WTC11 (cell line): ENCODE measurements at regions not wholly inside any gene's neighbourhood (a gene's known extent, or its start where the extent isn't known, plus 50 kb on each side); places are given as distances from the start of the nearest gene placed in this dataset.

ENCODE experiments used
- ATAC-seq: fragments of 200-7000 bp; cut with Tn5 transposase; 2 replicates; pipeline ENCODE4 v1.10.0; 2021; ENCODE audit warnings: mild to moderate bottlenecking, moderate library complexity
- CTCF ChIA-PET: fragments of 300-600 bp; sonication (Branson Sonifier 250); formaldehyde crosslinking; loops from one replicate; lab custom pipeline; 2021; ENCODE audit warnings: antibody characterized with exemption; lab: Charles Lee
- POLR2A ChIA-PET: fragments of 350-600 bp; sonication (Branson Sonifier 250); formaldehyde crosslinking; loops from one replicate; lab custom pipeline; 2021; ENCODE audit warnings: antibody characterized with exemption; lab: Charles Lee
- DNase-seq: peaks from one replicate; pipeline ENCODE4 v3.0.0; 2021; ENCODE audit warnings: low spot score
- H3K27ac Mint-ChIP-seq: 2 replicates; pipeline ENCODE4 v1.8.0; 2021; ENCODE audit warnings: mixed read lengths
- H3K27me3 Mint-ChIP-seq: 2 replicates; pipeline ENCODE4 v1.8.0; 2021; ENCODE audit warnings: low read depth, mild to moderate bottlenecking, moderate library complexity, mixed read lengths
- H3K36me3 Mint-ChIP-seq: 2 replicates; pipeline ENCODE4 v1.8.0; 2021; ENCODE audit warnings: mixed read lengths
- H3K4me1 Mint-ChIP-seq: 2 replicates; pipeline ENCODE4 v1.8.0; 2022; ENCODE audit warnings: mixed read lengths
- H3K4me3 Mint-ChIP-seq: 2 replicates; pipeline ENCODE4 v1.8.0; 2021; ENCODE audit warnings: mild to moderate bottlenecking, moderate library complexity, mixed read lengths
- H3K9me3 Mint-ChIP-seq: 2 replicates; pipeline ENCODE4 v1.8.0; 2021; ENCODE audit warnings: mixed read lengths
- CREB1 ChIP-seq: sonication (generic); formaldehyde crosslinking; IDR thresholded peaks from 2 replicates; pipeline ENCODE4 v1.8.0; 2023; ENCODE audit warnings: mild to moderate bottlenecking, missing genetic modification reagents
- E2F4 ChIP-seq: sonication (generic); formaldehyde crosslinking; IDR thresholded peaks from 2 replicates; pipeline ENCODE4 v1.8.1; 2022; ENCODE audit warnings: low read depth, mild to moderate bottlenecking, moderate library complexity, missing genetic modification reagents, borderline replicate concordance
- ERG ChIP-seq: fragments of 250-450 bp; sonication (Bioruptor Pico); IDR thresholded peaks from 2 replicates; pipeline ENCODE4 v1.8.0; 2021; ENCODE audit warnings: mild to moderate bottlenecking
- ESRRA ChIP-seq: sonication (generic); formaldehyde crosslinking; IDR thresholded peaks from 2 replicates; pipeline ENCODE4 v1.8.1; 2022; ENCODE audit warnings: mild to moderate bottlenecking, missing genetic modification reagents, borderline replicate concordance
- HMGA2 ChIP-seq: fragments of 250-450 bp; sonication (Bioruptor Pico); IDR thresholded peaks from 2 replicates; pipeline ENCODE4 v1.4.0; 2021; ENCODE audit warnings: mild to moderate bottlenecking, moderate library complexity
- KAT7 ChIP-seq: sonication (generic); formaldehyde crosslinking; IDR thresholded peaks from 2 replicates; pipeline ENCODE4 v1.8.1; 2023; ENCODE audit warnings: missing genetic modification reagents, mild to moderate bottlenecking, borderline replicate concordance
- MLX ChIP-seq: sonication (generic); formaldehyde crosslinking; IDR thresholded peaks from 2 replicates; pipeline ENCODE4 v1.8.1; 2023; ENCODE audit warnings: mild to moderate bottlenecking, missing genetic modification reagents, moderate library complexity
- MYBL2 ChIP-seq: sonication (generic); formaldehyde crosslinking; IDR thresholded peaks from 2 replicates; pipeline ENCODE4 v1.8.1; 2023; ENCODE audit warnings: mild to moderate bottlenecking, moderate library complexity, missing genetic modification reagents
- NFATC4 ChIP-seq: fragments of 250-450 bp; sonication (Bioruptor Pico); IDR thresholded peaks from 2 replicates; pipeline ENCODE4 v1.9.0; 2021; ENCODE audit warnings: mild to moderate bottlenecking
- NFE2L1 ChIP-seq: sonication (generic); formaldehyde crosslinking; IDR thresholded peaks from 2 replicates; pipeline ENCODE4 v1.8.1; 2023; ENCODE audit warnings: missing genetic modification reagents
- NR1H2 ChIP-seq: sonication (generic); formaldehyde crosslinking; IDR thresholded peaks from 2 replicates; pipeline ENCODE4 v1.9.0; 2021; ENCODE audit warnings: mild to moderate bottlenecking, moderate library complexity, missing genetic modification reagents
- NR3C1 ChIP-seq: sonication (generic); formaldehyde crosslinking; conservative IDR thresholded peaks from 2 replicates; pipeline ENCODE4 v1.8.1; 2023; ENCODE audit warnings: low read depth, mild to moderate bottlenecking, missing genetic modification reagents
- RELA ChIP-seq: sonication (generic); formaldehyde crosslinking; IDR thresholded peaks from 2 replicates; pipeline ENCODE4 v1.8.1; 2022; ENCODE audit warnings: missing genetic modification reagents, mild to moderate bottlenecking, borderline replicate concordance
- SMAD3 ChIP-seq: sonication (generic); formaldehyde crosslinking; IDR thresholded peaks from 2 replicates; pipeline ENCODE4 v1.8.0; 2022; ENCODE audit warnings: missing genetic modification reagents, mild to moderate bottlenecking, borderline replicate concordance
- SP1 ChIP-seq: sonication (generic); formaldehyde crosslinking; conservative IDR thresholded peaks from 2 replicates; pipeline ENCODE4 v1.8.1; 2022; ENCODE audit warnings: missing genetic modification reagents
- TEAD4 ChIP-seq: sonication (generic); formaldehyde crosslinking; IDR thresholded peaks from 2 replicates; pipeline ENCODE4 v1.8.0; 2022; ENCODE audit warnings: mild to moderate bottlenecking, missing genetic modification reagents
- ZBTB21 ChIP-seq: sonication (generic); formaldehyde crosslinking; IDR thresholded peaks from 2 replicates; pipeline ENCODE4 v1.8.1; 2023; ENCODE audit warnings: mild to moderate bottlenecking, missing genetic modification reagents, borderline replicate concordance
- ZNF219 ChIP-seq: sonication (generic); formaldehyde crosslinking; IDR thresholded peaks from 2 replicates; pipeline ENCODE4 v1.8.0; 2023; ENCODE audit warnings: missing genetic modification reagents, mild to moderate bottlenecking, borderline replicate concordance
- ZNF416 ChIP-seq: fragments of 250-450 bp; sonication (Bioruptor Pico); IDR thresholded peaks from 2 replicates; pipeline ENCODE4 v1.9.0; 2021; ENCODE audit warnings: mild to moderate bottlenecking, inconsistent platforms
- ZNF423 ChIP-seq: fragments of 250-450 bp; sonication (Bioruptor Pico); IDR thresholded peaks from 2 replicates; pipeline ENCODE4 v2.1.2; 2022; ENCODE audit warnings: mild to moderate bottlenecking, moderate library complexity
- ZNF425 ChIP-seq: fragments of 250-450 bp; sonication (Bioruptor Pico); conservative IDR thresholded peaks from 2 replicates; pipeline ENCODE4 v1.9.0; 2021; ENCODE audit warnings: mild to moderate bottlenecking
- TF ChIP-seq, protein P1 (sequence below): sonication (generic); formaldehyde crosslinking; IDR thresholded peaks from 2 replicates; pipeline ENCODE4 v1.8.0; 2022; ENCODE audit warnings: mild to moderate bottlenecking, missing genetic modification reagents
- TF ChIP-seq, protein P2 (sequence below): sonication (generic); formaldehyde crosslinking; IDR thresholded peaks from 2 replicates; pipeline ENCODE4 v1.8.1; 2023; ENCODE audit warnings: mild to moderate bottlenecking, missing genetic modification reagents

DNA sequence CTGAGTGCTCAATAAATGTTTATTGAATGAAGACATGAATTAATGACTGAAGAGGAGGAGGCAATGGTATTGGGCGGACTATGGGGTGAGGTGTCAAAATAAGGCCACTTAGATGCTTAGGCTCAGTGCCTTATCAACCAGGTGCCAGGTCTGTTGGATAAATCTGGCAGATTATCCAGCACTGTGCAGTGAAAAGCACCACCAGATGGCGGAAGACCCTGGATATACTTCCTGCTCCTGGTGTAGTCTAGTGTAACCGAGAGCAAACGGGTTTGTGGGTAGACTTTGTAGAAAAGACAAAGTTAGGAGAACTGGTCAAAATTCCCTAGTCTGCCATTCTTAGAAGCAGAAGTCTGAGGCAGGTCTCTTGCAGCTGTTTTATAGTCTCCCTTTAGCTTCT is 306.3 kb downstream of the ATP23 start:
- H3K27ac Mint-ChIP-seq, result no peak overlapping the region
- no peaks in the 10 kb centered on the region for H3K27me3 Mint-ChIP-seq
- peaks cover 12% of the 10 kb centered on the region for H3K9me3 Mint-ChIP-seq
- H3K4me1 Mint-ChIP-seq, result peaks cover 12% of the 10 kb centered on the region
- no peak overlapping the region for H3K4me3 Mint-ChIP-seq
- TF ChIP-seq ZBTB21 (CRISPR knock-in tag), result no peak
- no peak for TF ChIP-seq SP1 (CRISPR knock-in tag)
- DNase-seq (peak; percentile 26), ATAC-seq (peak; percentile 75)
- POLR2A ChIA-PET, result no interaction called here
- H3K36me3 Mint-ChIP-seq, result no peaks in the 10 kb centered on the region
- CTCF ChIA-PET, result no interaction called here

GRCh38 chr12:58248599-58248998 is 307.2 kb downstream of the ATP23 start:
- ChIA-PET POLR2A (no interaction called here), CTCF (interaction anchor here (0.6 kb wide), 1 partner anchor 142 kb away, joined by 3 read pairs; no protein-coding TSS in a partner anchor)
- Mint-ChIP-seq H3K4me1 (peaks cover 3% of the 10 kb centered on the region), H3K4me3 (no peak overlapping the region), H3K27ac (no peak overlapping the region), H3K36me3 (no peaks in the 10 kb centered on the region), H3K27me3 (no peaks in the 10 kb centered on the region), H3K9me3 (peaks cover 12% of the 10 kb centered on the region)
- DNase-seq (no peak), ATAC-seq (no peak)
- TF ChIP-seq ERG (CRISPR knock-in tag) (no peak), SMAD3 (CRISPR knock-in tag) (no peak), E2F4 (CRISPR knock-in tag) (no peak), MYBL2 (CRISPR knock-in tag) (no peak), TEAD4 (CRISPR knock-in tag) (no peak), NFE2L1 (CRISPR knock-in tag) (no peak), RELA (CRISPR knock-in tag) (no peak), ZNF416 (CRISPR knock-in tag) (no peak), ESRRA (CRISPR knock-in tag) (no peak), NFATC4 (CRISPR knock-in tag) (no peak), ZBTB21 (CRISPR knock-in tag) (no peak), ZNF219 (CRISPR knock-in tag) (no peak)
- TF ChIP-seq, protein P1, sequence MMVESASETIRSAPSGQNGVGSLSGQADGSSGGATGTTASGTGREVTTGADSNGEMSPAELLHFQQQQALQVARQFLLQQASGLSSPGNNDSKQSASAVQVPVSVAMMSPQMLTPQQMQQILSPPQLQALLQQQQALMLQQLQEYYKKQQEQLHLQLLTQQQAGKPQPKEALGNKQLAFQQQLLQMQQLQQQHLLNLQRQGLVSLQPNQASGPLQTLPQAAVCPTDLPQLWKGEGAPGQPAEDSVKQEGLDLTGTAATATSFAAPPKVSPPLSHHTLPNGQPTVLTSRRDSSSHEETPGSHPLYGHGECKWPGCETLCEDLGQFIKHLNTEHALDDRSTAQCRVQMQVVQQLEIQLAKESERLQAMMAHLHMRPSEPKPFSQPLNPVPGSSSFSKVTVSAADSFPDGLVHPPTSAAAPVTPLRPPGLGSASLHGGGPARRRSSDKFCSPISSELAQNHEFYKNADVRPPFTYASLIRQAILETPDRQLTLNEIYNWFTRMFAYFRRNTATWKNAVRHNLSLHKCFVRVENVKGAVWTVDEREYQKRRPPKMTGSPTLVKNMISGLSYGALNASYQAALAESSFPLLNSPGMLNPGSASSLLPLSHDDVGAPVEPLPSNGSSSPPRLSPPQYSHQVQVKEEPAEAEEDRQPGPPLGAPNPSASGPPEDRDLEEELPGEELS (CRISPR knock-in tag), result no peak
- TF ChIP-seq, protein P2, sequence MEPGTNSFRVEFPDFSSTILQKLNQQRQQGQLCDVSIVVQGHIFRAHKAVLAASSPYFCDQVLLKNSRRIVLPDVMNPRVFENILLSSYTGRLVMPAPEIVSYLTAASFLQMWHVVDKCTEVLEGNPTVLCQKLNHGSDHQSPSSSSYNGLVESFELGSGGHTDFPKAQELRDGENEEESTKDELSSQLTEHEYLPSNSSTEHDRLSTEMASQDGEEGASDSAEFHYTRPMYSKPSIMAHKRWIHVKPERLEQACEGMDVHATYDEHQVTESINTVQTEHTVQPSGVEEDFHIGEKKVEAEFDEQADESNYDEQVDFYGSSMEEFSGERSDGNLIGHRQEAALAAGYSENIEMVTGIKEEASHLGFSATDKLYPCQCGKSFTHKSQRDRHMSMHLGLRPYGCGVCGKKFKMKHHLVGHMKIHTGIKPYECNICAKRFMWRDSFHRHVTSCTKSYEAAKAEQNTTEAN (CRISPR knock-in tag), result no peak

DNA sequence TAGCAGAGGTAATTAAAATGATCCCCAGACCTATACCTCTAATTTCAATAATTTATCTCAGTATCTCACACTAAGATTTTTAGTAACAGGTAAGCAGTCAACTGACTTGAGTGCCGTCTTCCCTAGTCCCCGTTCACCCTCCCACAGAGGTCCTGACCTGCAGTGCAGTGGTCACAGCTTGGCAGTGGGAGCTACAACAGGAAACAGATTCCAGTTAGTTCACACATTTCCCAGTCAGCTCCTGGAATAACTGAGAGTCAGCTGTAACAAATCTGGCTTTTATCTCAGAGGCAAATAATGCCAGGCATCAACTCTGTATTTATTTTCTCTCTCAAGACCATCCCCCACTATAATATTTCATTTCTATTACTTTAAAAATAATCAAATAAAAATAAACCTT is 308.2 kb downstream of the ATP23 start:
- Mint-ChIP-seq H3K9me3 (peaks cover 4% of the 10 kb centered on the region; the same call in 1 of the 2 replicates), H3K27ac (no peak overlapping the region), H3K27me3 (no peaks in the 10 kb centered on the region), H3K36me3 (no peaks in the 10 kb centered on the region), H3K4me1 (peaks cover 3% of the 10 kb centered on the region; the same call in 1 of the 2 replicates), H3K4me3 (no peak overlapping the region)
- DNase-seq (no peak), ATAC-seq (no peak)
- CTCF ChIA-PET, result no interaction called here
- POLR2A ChIA-PET, result no interaction called here
- TF ChIP-seq HMGA2 (CRISPR knock-in tag) (no peak), MLX (CRISPR knock-in tag) (no peak), NR1H2 (CRISPR knock-in tag) (no peak), KAT7 (no peak), TEAD4 (CRISPR knock-in tag) (no peak), ZNF425 (CRISPR knock-in tag) (no peak), NR3C1 (no peak), MYBL2 (CRISPR knock-in tag) (no peak), CREB1 (CRISPR knock-in tag) (no peak), ZNF423 (CRISPR knock-in tag) (no peak)
